Activated naive CD4-positive, alpha-beta T cell treated with anti-CD3 and anti-CD28 coated beads, Interleukin-2, amount 50 U/mL, for 72 hours (primary cell): ENCODE measurements at regions not wholly inside any gene's neighbourhood (a gene's known extent, or its start where the extent isn't known, plus 50 kb on each side); places are given as distances from the start of the nearest gene placed in this dataset.
A peak's percentile ranks its signal among the peaks of the same experiment; 100 is the strongest.

ENCODE experiments used
- ATAC-seq, 2 donors: fragments of 150-1000 bp; cut with Tn5 transposase; 2 replicates each; pipeline ENCODE4 v1.10.0; 2021; ENCODE audit warnings: mild to moderate bottlenecking in 2 of 2, moderate library complexity in 2 of 2
- DNase-seq, 2 donors: peaks; one replicate each; pipeline ENCODE4 v3.0.0; 2021 to 2022; ENCODE audit warnings: low spot score in 2 of 2
- H3K27ac Mint-ChIP-seq, 2 donors: one replicate each; pipeline ENCODE4 v1.8.0; 2022; ENCODE audit warnings: mild to moderate bottlenecking in 2 of 2, mixed read lengths in 2 of 2
- H3K36me3 Mint-ChIP-seq, 2 donors: one replicate each; pipeline ENCODE4 v1.8.0; 2022; ENCODE audit warnings: mixed read lengths in 2 of 2
- H3K9me3 Mint-ChIP-seq, 2 donors: one replicate each; pipeline ENCODE4 v1.8.0; 2022; ENCODE audit warnings: mixed read lengths in 2 of 2

DNA sequence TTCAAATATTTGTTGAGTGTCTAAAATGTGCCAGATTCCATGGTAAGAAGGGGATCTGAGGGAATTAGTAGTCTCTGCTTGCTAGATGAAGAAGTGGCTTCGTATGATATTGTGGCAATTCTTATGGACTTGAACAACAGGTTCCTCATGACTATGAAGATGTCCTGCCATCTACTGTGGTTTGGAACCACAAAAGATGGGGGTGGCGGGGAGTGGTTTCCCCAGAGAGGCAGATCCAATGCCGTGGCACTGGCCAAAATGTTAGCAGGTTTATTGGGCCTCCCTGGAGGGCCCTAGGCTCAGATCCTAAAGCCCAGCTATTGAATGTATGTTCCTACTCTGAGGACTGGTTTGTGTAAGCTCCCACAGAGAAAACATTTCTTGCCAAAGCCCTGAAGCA, 120.8 kb downstream of the RGS2 start:
- Mint-ChIP-seq H3K27ac (no peak overlapping the region), H3K36me3 (no peaks in the 10 kb centered on the region), H3K9me3 (peaks cover 0 to 3% of the 10 kb centered on the region in 2 donors)
- DNase-seq (no peak), ATAC-seq (no peak)

DNA sequence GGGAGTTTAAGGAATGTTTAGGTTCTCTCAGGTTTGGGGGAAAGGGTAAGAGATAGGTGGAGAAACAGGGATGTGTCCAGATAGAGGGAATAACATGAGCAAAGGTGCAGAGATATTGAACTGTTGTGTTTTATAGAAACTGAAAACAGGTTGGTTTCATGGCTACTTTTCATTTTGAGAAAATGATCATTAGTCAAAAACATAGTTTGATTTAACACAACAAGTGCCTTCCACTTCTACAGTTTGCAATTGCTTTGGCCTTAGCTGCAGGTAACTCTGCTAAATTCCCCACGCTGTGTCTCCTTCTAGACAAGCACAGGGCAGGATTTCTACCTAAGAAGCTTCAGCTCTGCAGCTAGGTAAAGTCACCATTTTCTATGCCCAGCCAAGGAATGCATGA, 124.9 kb downstream of the RGS2 start:
- no peaks in the 10 kb centered on the region for H3K9me3 Mint-ChIP-seq
- peak in 1 of 2 donors; percentile 39 for ATAC-seq
- no peaks in the 10 kb centered on the region for H3K36me3 Mint-ChIP-seq
- no peak overlapping the region for H3K27ac Mint-ChIP-seq
- no peak for DNase-seq

DNA sequence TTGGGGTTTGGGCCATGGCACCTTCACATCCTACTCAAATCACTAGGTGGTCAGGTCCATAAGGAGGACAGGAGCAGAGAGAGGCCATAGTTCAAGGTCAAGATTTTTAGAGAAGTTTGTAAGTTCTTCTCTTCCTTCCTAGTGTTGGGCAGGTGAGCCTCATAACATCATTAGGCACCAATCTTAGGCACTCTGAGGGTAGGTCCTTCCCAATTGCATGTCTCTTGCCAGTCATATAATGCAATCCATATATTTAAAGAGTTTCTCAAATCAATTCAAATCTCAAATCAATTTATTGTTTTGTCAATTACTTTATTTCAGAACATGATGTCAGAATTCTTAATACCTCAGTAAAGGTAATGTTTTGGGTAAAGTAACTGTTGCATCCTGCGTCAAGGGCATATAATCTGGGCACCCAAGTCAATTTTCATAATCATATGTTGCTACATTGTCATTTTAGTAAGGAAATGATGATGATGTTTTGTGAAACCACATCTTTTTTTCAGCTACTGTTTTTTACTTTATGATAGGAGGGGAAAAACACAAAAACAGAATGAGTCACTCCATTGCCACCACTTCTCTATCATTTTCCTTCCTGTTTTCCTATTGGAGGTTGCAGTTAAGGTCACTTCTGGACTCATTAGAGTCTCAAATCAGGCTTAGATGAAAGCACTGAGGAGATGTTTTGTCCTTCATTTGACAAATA, 122.7 kb downstream of the UCHL5 start:
- DNase-seq: no peak
- ATAC-seq: peak; percentile 59 to 93
- peak overlapping the region; percentile 6 to 89 for H3K27ac Mint-ChIP-seq

DNA sequence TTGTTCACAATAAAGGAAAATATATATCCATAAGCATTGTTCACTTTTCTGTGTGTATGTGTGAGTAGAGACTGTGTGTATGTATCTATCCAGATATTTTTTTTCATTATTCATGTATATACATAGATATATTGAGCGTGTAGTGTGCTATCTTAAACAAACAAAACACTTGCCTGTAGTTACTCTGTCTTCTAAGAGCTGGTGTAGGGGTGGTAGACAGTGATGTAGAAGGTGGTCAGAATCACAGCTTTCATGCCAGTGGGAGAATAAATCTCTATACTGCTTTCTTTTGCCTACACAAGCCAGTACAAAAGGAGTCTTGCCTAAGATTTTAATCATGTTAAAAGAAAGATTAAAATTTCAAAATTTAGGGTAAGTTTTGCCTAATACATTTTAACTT, 122.0 kb downstream of the UCHL5 start:
- ATAC-seq: peak in 1 of 2 donors; percentile 16
- Mint-ChIP-seq H3K36me3 (no peaks in the 10 kb centered on the region), H3K27ac (no peak overlapping the region)

More for the DNA sequence above, 122.7 kb downstream of the UCHL5 start:
- no peaks in the 10 kb centered on the region for H3K36me3 Mint-ChIP-seq
- no peaks in the 10 kb centered on the region for H3K9me3 Mint-ChIP-seq

DNA sequence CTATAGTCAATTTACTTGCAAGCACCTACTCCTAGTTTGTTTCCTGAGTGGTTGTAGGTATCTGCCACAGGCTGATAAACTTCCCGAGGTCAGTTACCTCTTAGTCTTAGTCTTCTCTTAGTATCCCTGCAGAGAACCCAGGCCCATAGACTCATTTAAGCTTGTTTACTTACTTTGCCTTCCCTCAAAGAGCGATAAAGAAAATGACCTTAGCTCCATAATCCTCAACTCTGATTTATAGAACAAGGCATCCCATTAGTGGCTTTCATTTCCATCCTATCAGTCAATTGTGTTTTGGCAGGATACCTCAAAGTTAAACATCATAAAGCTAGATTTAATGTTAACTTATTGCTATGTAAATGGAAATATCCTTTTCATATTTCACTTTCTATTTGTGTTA, 119.7 kb downstream of the UCHL5 start:
- Mint-ChIP-seq H3K9me3 (no peaks in the 10 kb centered on the region), H3K36me3 (no peaks in the 10 kb centered on the region), H3K27ac (no peak overlapping the region)
- DNase-seq (no peak), ATAC-seq (no peak)

More for the DNA sequence above, 122.0 kb downstream of the UCHL5 start:
- no peak for DNase-seq
- H3K9me3 Mint-ChIP-seq: no peaks in the 10 kb centered on the region

DNA sequence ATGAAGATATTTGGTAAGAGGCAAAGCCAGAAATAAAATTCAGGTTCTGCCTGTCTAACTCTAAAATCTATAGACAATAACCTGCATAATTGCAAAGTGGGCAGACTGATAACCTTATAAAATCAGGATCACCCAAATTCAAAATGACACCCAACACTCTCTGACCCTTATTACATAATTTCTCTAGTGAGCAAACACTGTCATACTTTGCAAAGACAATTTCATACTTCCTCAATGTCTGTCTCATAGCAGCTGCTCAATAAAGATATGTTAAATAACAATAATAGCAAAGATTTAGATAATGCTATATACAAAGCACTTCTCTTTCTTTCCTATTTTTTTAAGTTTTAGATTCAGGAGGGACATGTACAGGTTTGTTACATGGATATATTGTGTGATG, 118.5 kb downstream of the UCHL5 start:
- DNase-seq: no peak
- Mint-ChIP-seq H3K27ac (no peak overlapping the region), H3K36me3 (no peaks in the 10 kb centered on the region), H3K9me3 (no peaks in the 10 kb centered on the region)
- ATAC-seq: no peak

DNA sequence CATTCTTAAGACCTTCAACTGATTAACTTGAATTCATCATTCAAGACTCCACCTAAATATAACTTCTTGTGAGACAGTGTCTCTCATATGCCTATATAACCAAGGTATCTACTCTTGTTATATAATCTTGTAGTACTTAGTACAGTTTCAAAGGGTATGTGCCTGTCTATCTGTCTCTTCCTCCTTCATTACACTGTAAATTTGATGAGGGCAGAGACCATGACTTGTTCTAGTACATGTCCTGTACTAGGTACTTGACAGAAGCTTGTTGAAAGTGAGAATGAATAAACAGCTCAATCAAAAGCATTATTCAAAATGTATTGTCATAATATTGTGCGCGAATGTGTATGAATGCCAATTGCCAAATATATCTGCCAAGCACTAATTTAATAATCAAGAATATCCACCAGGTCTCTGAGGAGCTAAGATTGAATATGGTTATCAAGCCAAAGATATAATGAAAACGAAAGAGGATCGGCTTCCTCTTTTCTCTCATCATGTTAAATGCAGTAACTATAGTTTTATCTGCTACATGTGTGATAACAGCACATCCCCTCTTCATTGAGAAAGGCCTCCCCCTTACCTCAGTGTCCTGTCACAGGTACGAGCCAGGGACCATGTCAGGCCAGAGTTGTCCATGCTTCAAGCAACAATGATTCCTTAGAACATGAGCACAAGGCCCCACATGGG, 117.3 kb downstream of the UCHL5 start:
- no peak overlapping the region for H3K27ac Mint-ChIP-seq
- ATAC-seq (no peak), DNase-seq (no peak)
- no peaks in the 10 kb centered on the region for H3K36me3 Mint-ChIP-seq
- H3K9me3 Mint-ChIP-seq: no peaks in the 10 kb centered on the region

DNA sequence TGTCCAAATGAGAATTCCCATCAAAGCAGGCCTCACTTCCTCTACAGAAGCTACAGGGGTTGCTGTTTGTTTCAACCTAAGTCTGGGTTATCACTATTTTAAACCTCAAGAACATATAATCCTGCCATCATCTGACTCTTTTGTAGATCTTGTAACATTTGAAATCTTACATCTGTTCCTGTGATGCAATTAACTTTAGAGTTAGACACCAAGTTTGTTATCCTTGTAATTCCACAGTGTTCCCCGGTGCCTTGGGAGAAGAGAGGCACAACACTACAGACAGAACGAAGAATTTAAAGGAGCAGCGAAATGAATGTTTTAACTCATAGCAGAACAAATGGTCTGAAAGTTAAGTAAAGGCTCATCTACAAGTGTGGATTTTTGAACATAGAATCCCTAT, 116.1 kb downstream of the UCHL5 start:
- DNase-seq (no peak), ATAC-seq (no peak)
- Mint-ChIP-seq H3K27ac (no peak overlapping the region), H3K36me3 (no peaks in the 10 kb centered on the region), H3K9me3 (no peaks in the 10 kb centered on the region)

DNA sequence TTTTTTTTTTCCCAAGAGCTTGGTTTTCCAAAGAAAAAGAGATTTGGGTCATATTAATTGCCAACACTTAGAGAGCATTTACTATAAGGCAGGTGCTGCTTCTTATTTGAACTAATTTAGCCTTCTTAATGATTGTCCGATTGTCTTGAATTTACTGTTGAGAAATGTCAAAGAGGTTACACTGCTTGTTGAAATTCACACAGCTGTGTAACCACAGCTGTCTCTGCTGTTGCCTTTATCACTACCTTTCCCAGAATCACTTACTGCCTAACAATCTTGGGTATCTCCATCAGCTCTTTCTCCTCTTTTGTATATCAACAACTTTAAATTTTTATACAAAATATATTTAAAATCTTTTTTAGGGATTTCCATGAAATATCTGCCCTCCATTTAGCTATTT, 115.6 kb downstream of the UCHL5 start:
- DNase-seq: no peak
- ATAC-seq: no peak
- Mint-ChIP-seq H3K36me3 (no peaks in the 10 kb centered on the region), H3K9me3 (no peaks in the 10 kb centered on the region), H3K27ac (no peak overlapping the region)

DNA sequence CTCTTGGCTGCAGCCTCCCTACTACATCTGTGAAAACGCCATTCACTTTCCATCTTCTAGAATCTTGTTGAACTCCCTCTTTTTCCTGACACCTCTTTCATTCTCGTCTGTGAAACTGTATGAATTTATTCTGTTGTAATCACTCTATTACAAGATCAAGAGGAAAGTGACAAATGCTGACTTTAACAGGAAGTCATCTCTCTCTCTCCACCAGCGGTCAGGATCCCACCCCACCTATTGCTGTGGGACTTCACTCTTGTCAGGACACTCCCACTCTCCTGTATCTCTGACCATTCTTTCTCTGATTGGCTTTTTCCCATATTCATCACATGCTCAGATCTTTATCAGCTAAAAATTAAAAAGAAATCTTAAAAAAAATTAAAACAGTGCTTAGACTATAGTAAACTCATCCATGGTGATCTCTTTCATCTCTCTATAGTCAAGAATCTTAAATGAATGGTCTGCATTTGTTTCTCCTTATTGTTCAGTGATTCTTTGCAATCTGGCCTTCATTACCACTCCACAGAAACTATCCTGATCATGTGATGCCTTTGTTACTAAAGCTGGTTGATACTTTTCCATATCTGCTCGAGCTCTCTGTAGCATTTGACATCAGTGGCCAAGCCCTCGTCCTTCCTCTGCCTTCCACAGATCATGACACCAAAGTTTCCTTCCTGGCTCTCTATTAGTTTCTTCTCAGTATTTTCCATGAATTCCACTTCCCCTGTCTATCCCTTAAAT, 113.6 kb downstream of the UCHL5 start:
- no peak overlapping the region for H3K27ac Mint-ChIP-seq
- no peaks in the 10 kb centered on the region for H3K36me3 Mint-ChIP-seq
- no peak for ATAC-seq

DNA sequence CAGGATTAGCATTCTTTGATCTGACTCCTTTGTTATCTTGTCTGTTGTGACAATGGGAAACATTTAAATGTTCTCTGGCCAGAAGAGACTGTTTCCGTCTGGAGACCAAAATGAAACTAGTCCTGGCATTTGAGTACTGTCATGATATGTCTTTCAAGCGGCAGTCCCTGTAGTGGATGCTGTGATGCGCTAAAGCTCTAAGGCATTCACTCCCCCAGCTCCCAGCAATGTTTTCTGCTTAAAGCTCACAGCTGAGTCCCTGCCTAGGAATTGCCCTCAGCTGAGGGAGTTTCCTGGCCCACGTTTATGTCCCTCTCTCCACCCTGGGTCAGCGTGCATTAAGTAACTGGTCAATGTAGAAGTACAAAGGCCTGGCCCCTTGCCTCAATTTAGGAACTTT, 109.4 kb downstream of the UCHL5 start:
- no peaks in the 10 kb centered on the region for H3K9me3 Mint-ChIP-seq
- ATAC-seq (no peak), DNase-seq (no peak)
- H3K36me3 Mint-ChIP-seq: no peaks in the 10 kb centered on the region
- H3K27ac Mint-ChIP-seq: no peak overlapping the region

More for the DNA sequence above, 113.6 kb downstream of the UCHL5 start:
- DNase-seq: no peak
- no peaks in the 10 kb centered on the region for H3K9me3 Mint-ChIP-seq

DNA sequence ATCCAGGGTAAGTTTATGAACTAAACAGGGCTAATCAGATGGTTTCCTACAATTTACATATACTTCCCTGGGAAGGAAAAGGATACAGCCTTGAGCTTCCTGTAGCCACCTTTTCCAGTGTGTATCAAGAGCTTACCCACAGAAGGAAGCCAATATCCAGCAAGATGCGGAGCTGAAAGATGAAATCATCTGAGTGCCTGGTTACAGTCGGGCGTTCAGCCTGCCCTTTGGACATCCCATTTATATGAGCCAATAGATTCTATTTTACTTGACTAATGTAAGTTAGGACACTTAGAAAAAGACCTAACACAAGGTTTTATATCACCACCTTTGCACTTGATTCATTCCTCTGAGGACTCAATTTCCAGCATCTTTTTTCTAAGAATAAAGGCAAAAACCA, 108.2 kb downstream of the UCHL5 start:
- ATAC-seq (no peak), DNase-seq (no peak)
- no peaks in the 10 kb centered on the region for H3K36me3 Mint-ChIP-seq
- H3K27ac Mint-ChIP-seq: no peak overlapping the region
- no peaks in the 10 kb centered on the region for H3K9me3 Mint-ChIP-seq

DNA sequence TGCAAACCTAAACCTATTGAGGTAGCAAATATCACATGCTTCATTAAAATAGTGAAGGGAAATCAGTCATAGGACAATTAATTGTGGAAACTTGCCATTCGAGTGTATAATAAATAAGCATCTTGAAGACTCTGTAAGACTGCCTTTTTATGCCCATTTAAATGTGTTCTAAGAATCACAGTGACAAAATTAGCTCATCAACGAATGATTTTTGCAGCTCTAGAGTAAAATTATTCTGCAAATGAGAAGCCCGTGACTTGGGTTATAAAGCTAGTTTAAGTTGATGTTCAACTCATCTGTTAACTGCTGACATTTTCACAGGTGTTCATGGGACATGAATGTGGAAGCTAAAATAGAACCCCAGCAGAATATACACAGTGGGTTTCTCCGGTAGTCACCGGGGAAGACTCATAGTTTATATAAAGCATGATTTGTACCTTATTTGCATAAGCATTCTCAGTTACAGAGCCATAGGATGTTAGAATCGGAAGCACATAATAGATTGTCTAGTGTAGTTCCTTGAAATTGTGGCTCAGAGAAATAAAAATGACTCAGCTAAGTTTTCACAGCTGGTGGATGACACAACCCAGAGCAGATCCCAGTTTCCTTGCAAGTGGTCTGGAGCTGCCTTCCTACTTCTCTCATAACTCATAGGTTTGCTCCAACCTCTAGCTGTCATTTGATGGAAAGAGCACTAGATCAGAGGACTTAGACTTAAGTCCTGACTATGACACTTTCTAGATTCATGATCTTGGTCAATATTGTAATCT, 107.3 kb downstream of the UCHL5 start:
- peak; percentile 45 to 79 for ATAC-seq
- H3K9me3 Mint-ChIP-seq: no peaks in the 10 kb centered on the region
- DNase-seq: no peak
- H3K36me3 Mint-ChIP-seq: no peaks in the 10 kb centered on the region
- no peak overlapping the region for H3K27ac Mint-ChIP-seq

DNA sequence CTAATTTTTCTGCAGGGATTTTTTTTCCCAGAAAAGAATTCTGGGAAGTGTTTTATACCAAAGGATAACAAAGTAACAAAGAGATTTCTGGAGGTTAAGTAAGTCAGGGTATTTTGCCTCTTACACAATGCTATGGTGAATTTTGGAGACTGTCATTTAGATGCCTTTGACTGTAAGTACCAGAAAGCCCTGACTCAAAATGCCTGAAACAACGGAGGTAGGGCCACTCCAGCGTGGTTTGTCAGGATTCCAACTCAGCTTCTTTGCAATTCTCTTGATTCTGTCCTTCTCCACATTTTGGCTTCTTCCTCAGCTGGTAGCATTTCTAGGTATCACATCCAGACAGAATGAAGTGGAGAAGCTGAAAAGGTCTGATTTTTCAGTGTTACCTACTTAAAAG, 106.5 kb downstream of the UCHL5 start:
- no peak for ATAC-seq
- no peak for DNase-seq
- Mint-ChIP-seq H3K36me3 (no peaks in the 10 kb centered on the region), H3K9me3 (no peaks in the 10 kb centered on the region), H3K27ac (no peak overlapping the region)

DNA sequence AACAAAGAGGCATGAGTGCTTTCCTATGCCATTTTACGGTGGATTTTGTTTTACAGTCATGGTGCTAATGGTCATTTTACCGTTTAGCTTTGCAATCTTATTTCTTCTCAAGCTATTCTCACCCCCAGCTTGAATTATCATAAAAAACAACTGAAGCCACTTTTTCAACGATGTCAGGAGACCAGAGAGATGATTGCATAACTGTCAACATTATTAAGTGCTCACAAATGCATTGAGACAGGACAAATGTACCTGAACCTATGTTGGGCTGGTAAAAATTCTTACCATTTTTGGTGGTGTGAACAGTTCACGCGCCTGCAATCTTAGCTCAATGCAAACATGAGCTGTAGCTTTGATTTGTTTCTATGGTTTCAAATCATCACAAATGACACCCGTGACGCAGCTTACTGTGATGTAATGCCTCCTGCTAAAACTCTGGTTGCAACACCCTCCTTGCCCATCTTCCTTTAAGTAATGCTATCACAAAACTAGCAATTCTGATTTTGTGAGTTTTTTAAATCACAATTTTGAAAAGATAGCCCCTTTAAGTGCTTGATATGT, 104.4 kb downstream of the UCHL5 start:
- H3K9me3 Mint-ChIP-seq: no peaks in the 10 kb centered on the region
- no peaks in the 10 kb centered on the region for H3K36me3 Mint-ChIP-seq
- no peak overlapping the region for H3K27ac Mint-ChIP-seq
- no peak for DNase-seq
- no peak for ATAC-seq

DNA sequence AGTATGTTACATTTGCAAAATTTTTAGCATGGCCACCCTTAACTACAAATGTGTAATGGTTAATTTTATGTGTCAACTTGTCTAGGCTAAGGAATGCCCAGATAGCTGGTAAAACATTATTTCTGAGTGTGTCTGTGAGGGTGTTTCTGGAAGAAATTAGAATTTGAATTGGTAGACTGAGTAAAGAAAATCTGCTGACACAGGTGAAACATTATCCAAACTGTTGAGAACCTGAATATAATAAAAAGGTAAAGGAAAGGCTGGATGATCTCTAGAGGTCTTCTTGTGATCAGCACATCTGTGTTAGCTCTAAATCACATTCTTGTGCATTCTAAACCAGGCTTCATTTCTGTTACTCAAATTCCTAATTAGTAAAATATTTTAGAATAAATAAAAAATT, 100.8 kb downstream of the UCHL5 start:
- no peak for ATAC-seq
- no peaks in the 10 kb centered on the region for H3K36me3 Mint-ChIP-seq

DNA sequence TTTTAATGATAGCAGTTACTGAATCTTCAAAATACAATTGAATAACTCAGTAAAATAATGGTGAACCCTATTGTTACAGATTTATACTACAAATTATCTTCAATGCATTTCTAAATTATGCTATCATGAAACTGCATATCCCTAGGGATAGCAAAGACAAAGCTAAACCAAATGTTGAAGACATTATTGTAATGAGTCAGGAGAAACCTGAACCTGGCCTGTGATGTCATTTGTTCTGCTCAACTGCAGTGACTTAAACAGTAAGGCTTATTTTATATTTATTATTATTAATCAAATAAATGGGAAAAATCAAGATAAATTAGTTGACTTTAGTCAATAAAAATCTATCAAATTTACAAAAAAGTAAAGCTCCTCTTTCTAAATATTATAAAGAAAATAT, 100.3 kb downstream of the UCHL5 start:
- Mint-ChIP-seq H3K27ac (no peak overlapping the region), H3K9me3 (no peaks in the 10 kb centered on the region), H3K36me3 (no peaks in the 10 kb centered on the region)
- ATAC-seq: no peak
- DNase-seq: no peak

More for the DNA sequence above, 100.8 kb downstream of the UCHL5 start:
- Mint-ChIP-seq H3K9me3 (no peaks in the 10 kb centered on the region), H3K27ac (no peak overlapping the region)
- no peak for DNase-seq
